AG09309 (cell line): ENCODE measurements at regions not wholly inside any gene's neighbourhood (a gene's known extent, or its start where the extent isn't known, plus 50 kb on each side); places are given as distances from the start of the nearest gene placed in this dataset.

Experiments used
- DNase-seq: peaks from one replicate; pipeline ENCODE4 v3.0.0-alpha.2; 2010; ENCODE audit warnings: low read depth
- H3K4me3 ChIP-seq: 2 replicates; pipeline ENCODE4 v1.5.1; 2011; ENCODE audit warnings: mild to moderate bottlenecking, low read depth, low read length, moderate library complexity; ENCODE audit not compliant: control insufficient read depth
- CTCF ChIP-seq: IDR thresholded peaks from 2 replicates; pipeline ENCODE4 v1.5.1; 2011; ENCODE audit warnings: mild to moderate bottlenecking, low read depth, low read length, inconsistent platforms; ENCODE audit not compliant: insufficient read depth, control insufficient read depth; ENCODE audit errors: missing control alignments

- no peak for TF ChIP-seq CTCF
- no peak for DNase-seq
- no peak overlapping the region for H3K4me3 ChIP-seq
These were observed 1541.2 kb downstream of the SLITRK1 start for GRCh38 chr13:82341116-82341515.

DNA sequence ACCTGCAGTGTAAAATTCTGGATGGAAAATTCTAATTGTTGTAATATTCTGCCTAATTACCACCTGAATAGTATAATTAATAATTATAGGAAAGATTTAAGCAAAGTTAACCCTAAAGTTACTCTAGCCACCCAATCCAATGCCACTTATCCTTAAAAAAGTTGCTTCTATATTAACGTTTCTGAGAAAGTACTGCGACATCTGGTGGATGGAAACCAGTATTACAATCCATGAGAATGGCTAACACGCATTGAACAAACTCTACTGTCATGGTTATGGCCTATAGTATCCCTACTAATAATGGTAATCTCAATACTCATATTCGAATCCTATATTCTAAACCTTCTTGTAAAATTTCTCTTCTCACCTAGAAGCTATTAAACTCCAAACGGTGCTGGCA, 1551.8 kb downstream of the SLITRK1 start:
- no peak for DNase-seq
- no peak overlapping the region for H3K4me3 ChIP-seq
- peak; percentile 32 for TF ChIP-seq CTCF

DNA sequence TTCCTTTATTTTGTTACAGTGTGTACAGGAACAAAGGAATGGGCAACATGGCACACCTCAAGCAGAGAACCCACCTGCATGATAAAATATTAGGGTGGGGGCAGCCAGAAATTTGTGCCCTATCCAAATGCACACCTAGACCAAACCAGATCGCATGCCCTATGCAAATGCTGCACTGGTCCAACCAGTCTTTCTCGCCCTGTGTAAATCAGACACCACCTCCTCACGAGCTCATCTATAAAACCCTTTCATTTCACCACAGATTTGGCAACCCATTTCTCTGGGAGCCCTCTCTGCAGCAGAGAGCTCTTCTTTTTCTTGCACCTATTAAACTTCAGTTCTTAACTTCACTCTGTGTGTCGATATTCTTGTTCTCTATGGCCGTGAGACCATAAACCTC, 1559.2 kb downstream of the SLITRK1 start:
- TF ChIP-seq CTCF = no peak
- DNase-seq = no peak
- no peak overlapping the region for H3K4me3 ChIP-seq

DNA sequence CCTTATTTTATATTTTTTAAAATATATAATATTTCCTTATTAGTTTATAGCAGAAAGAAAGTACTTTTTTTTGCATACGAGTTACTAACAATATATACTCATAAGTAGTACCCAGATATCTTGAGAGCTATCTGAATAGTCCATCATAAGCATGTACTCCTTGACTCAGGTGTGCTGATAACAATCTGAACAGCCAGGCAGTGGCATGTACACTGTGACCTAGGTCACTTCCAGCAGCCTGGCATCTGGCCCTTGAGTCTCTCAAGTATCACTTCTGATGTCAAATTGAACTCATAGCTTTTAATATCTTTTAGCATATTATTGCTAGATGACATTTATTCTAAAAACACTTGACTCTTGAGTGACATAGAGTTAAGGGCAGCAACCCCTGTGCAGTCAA, 1576.7 kb downstream of the SLITRK1 start:
- TF ChIP-seq CTCF = no peak
- DNase-seq = no peak
- H3K4me3 ChIP-seq = no peak overlapping the region

DNA sequence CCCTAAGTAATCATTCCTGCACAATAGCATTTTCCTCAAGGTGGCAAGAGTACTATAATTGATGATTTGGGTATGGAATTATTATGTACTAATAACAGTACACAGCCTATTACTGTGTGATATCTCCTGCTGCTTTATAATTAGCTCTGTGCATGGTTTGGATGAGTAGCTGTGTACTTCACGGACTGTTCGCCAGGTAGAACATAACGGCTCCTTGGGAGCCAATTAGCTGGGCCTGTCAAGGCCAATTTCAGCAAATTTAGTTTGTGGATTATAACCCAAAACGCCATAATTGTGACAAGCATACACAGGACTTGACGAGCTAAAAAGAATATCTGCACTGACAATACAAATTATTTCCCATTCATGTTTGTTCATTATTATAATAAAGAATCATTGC, 1584.2 kb downstream of the SLITRK1 start:
- DNase-seq = no peak
- no peak for TF ChIP-seq CTCF
- no peak overlapping the region for H3K4me3 ChIP-seq

GRCh38 chr13:82294226-82294625, 1588.0 kb downstream of the SLITRK1 start:
- no peak for TF ChIP-seq CTCF
- no peak overlapping the region for H3K4me3 ChIP-seq
- DNase-seq = no peak

DNA sequence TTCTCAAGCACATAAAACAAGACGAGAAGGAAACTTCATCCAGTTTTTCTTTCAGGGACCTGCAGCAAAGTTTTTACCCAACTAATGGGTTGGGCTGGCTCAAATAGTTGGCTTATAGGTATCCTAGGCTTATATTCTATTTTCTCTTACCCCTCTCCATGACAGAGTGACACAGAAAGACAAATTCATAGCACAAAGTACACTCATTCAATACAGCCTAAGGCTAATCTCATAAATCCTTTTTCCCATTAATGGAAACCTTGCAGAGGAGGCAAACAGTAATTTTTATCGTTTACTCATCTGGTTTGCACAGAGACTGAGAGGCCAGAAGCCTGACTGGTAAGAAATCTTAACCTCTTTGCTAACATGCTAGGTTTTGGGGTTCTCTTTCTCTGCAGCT, 1589.9 kb downstream of the SLITRK1 start:
- TF ChIP-seq CTCF = no peak
- H3K4me3 ChIP-seq = no peak overlapping the region
- DNase-seq = no peak
